ENCODE measurements at regions not wholly inside any gene's neighbourhood (a gene's known extent, or its start where the extent isn't known, plus 50 kb on each side); places are given as distances from the start of the nearest gene placed in this dataset.

- DNase-seq, result no peak
These were observed 88.3 kb upstream of the ST8SIA2 start for GRCh38 chr15:92305343-92305742.

- DNase-seq, result peak; percentile 5
These were observed 87.0 kb upstream of the ST8SIA2 start for GRCh38 chr15:92306663-92307062.

GRCh38 chr15:92315144-92315543, 78.5 kb upstream of the ST8SIA2 start:
- DNase-seq, result no peak

- DNase-seq, result no peak
These were observed 78.0 kb upstream of the ST8SIA2 start for GRCh38 chr15:92315595-92316211.

- DNase-seq, result no peak
These were observed 76.9 kb upstream of the ST8SIA2 start for GRCh38 chr15:92316586-92317295.

GRCh38 chr15:92320012-92320699, 73.5 kb upstream of the ST8SIA2 start:
- no peak for DNase-seq

- no peak for DNase-seq
These were observed 70.9 kb upstream of the ST8SIA2 start for GRCh38 chr15:92322566-92323355.

- DNase-seq, result no peak
These were observed 70.2 kb upstream of the ST8SIA2 start for GRCh38 chr15:92323525-92323924.

- DNase-seq, result no peak
These were observed 69.3 kb upstream of the ST8SIA2 start for GRCh38 chr15:92324101-92324963.

- DNase-seq, result no peak
These were observed 67.4 kb upstream of the ST8SIA2 start for GRCh38 chr15:92326236-92326635.

- DNase-seq, result no peak
These were observed 66.6 kb upstream of the ST8SIA2 start for GRCh38 chr15:92327033-92327432.

- DNase-seq, result no peak
These were observed 65.5 kb upstream of the ST8SIA2 start for GRCh38 chr15:92328207-92328606.

- no peak for DNase-seq
These were observed 61.4 kb upstream of the ST8SIA2 start for GRCh38 chr15:92332125-92332899.

- DNase-seq, result no peak
These were observed 60.0 kb upstream of the ST8SIA2 start for GRCh38 chr15:92333709-92334108.

GRCh38 chr15:92336419-92336987, 57.2 kb upstream of the ST8SIA2 start:
- no peak for DNase-seq

- no peak for DNase-seq
These were observed 54.3 kb upstream of the ST8SIA2 start for GRCh38 chr15:92339361-92339760.

All from inflammatory macrophage treated with lipopolysaccharide for 4 hours (primary cell).